Colonic mucosa (tissue), 4 donors: ENCODE measurements at regions not wholly inside any gene's neighbourhood (a gene's known extent, or its start where the extent isn't known, plus 50 kb on each side); places are given as distances from the start of the nearest gene placed in this dataset.

Experiments used
- DNase-seq: peaks from one replicate; pipeline ENCODE4 v3.0.0-alpha.2; 2020
- H3K27ac ChIP-seq: fragments of 200-600 bp; one replicate; pipeline ENCODE4 v1.8.0; 2021
- H3K27me3 ChIP-seq: fragments of 200-600 bp; one replicate; pipeline ENCODE4 v1.8.0; 2021
- H3K36me3 ChIP-seq: fragments of 200-600 bp; one replicate; pipeline ENCODE4 v1.8.0; 2021
- H3K4me1 ChIP-seq: fragments of 200-600 bp; one replicate; pipeline ENCODE4 v1.8.0; 2021; ENCODE audit warnings: mild to moderate bottlenecking
- H3K4me3 ChIP-seq: fragments of 200-600 bp; one replicate; pipeline ENCODE4 v1.8.0; 2021
- H3K9ac ChIP-seq, 2 donors: one replicate each; pipeline ENCODE4 v1.7.0; 2013; ENCODE audit warnings: control low read depth in 2 of 2, low read depth in 2 of 2, low read length in 2 of 2
- H3K9me3 ChIP-seq: fragments of 200-600 bp; one replicate; pipeline ENCODE4 v1.8.0; 2021
- intact Hi-C: fragments of 100-400 bp; cut with DNase I; formaldehyde crosslinking; loops from one replicate; pipeline ENCODE4 v1.14.1; 2022
- TF ChIP-seq, protein P1 (sequence below): fragments of 200-600 bp; IDR thresholded peaks from one replicate; pipeline ENCODE4 v1.8.0; 2022; ENCODE audit warnings: antibody characterized with exemption, mild to moderate bottlenecking
- donor health status: healthy.
- donor health status: DM: no; HTN: no; CAD: no.
- donor health status: DM: no; HTN: no; CAD: no.

DNA sequence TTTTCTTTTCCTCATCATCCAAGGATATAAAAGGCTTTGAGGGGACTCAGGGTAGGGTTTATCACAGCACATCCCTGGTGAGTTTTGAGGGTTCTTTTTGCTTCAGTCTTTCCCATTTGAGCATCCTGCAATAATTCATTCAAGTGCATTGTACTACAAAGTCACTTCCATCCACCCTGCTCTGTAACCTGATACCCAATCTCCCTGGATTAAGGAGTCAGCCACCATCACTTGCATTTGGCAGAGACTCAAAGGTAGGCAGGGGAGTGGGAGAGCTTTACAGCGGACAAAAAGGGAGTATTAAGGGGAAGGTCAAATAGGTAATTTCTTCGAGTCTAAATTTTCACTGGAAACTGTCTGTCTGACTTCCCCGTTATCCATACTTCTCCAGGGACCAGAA is 216.1 kb upstream of the TMTC4 start:
- Histone ChIP-seq H3K27me3 (no peaks in the 10 kb centered on the region), H3K9me3 (no peaks in the 10 kb centered on the region), H3K4me1 (no peaks in the 10 kb centered on the region), H3K4me3 (no peak overlapping the region), H3K9ac (no peak overlapping the region), H3K36me3 (no peaks in the 10 kb centered on the region), H3K27ac (no peak overlapping the region)
- DNase-seq, result no peak
- intact Hi-C loops, result no loop called here
- TF ChIP-seq, protein P1, sequence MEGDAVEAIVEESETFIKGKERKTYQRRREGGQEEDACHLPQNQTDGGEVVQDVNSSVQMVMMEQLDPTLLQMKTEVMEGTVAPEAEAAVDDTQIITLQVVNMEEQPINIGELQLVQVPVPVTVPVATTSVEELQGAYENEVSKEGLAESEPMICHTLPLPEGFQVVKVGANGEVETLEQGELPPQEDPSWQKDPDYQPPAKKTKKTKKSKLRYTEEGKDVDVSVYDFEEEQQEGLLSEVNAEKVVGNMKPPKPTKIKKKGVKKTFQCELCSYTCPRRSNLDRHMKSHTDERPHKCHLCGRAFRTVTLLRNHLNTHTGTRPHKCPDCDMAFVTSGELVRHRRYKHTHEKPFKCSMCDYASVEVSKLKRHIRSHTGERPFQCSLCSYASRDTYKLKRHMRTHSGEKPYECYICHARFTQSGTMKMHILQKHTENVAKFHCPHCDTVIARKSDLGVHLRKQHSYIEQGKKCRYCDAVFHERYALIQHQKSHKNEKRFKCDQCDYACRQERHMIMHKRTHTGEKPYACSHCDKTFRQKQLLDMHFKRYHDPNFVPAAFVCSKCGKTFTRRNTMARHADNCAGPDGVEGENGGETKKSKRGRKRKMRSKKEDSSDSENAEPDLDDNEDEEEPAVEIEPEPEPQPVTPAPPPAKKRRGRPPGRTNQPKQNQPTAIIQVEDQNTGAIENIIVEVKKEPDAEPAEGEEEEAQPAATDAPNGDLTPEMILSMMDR, result no peak

DNA sequence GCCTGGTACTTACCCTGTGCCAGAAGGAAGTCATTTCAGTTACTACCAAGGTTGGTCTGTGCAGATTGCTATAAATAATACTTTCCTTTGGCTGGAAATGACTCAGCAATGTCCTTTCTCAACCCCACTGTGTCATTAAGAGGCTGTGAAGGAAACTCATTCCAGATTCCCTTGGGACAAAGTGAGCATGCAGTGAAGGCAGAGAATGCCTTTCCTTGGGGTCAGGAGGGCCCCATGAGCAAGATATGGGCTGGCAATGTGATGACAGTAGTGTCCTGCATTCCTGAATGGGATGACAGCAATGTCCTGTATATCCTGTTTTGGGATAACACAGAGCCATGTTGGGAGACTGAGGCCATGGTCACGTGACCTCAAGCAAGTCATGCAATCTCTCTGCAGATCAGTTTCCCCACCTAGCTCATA is 213.1 kb upstream of the TMTC4 start:
- H3K27me3 ChIP-seq, result no peaks in the 10 kb centered on the region
- no peaks in the 10 kb centered on the region for H3K36me3 ChIP-seq
- H3K9me3 ChIP-seq, result no peaks in the 10 kb centered on the region
- no peaks in the 10 kb centered on the region for H3K4me1 ChIP-seq
- no peak overlapping the region for H3K9ac ChIP-seq
- intact Hi-C loops, result no loop called here
- DNase-seq, result no peak
- no peak overlapping the region for H3K4me3 ChIP-seq
- TF ChIP-seq, protein P1, result no peak
- no peak overlapping the region for H3K27ac ChIP-seq

DNA sequence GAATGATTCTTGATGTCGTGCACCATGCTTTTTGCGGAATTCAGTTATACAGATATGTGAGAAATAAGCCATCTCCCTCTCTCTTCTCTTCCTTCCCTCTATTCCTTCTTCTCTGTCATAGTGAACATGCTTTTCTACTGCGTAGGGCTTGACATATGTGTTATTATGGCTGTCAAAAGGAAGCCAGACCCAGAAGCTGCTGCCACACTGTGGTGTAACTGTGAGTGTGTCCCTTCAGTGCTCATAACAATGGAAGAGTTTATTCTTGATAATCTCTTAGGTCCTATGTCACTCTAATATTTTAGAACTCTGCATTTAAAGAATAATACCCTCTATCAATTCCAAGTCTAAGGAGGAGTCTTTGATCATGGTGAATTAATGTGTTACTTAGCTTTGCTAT is 208.9 kb upstream of the TMTC4 start:
- H3K4me3 ChIP-seq, result no peak overlapping the region
- no peaks in the 10 kb centered on the region for H3K9me3 ChIP-seq
- no peaks in the 10 kb centered on the region for H3K27me3 ChIP-seq
- no peak for DNase-seq
- H3K27ac ChIP-seq, result no peak overlapping the region
- intact Hi-C loops, result no loop called here
- H3K36me3 ChIP-seq, result no peaks in the 10 kb centered on the region
- H3K4me1 ChIP-seq, result no peaks in the 10 kb centered on the region
- TF ChIP-seq, protein P1, result no peak
- no peak overlapping the region for H3K9ac ChIP-seq

DNA sequence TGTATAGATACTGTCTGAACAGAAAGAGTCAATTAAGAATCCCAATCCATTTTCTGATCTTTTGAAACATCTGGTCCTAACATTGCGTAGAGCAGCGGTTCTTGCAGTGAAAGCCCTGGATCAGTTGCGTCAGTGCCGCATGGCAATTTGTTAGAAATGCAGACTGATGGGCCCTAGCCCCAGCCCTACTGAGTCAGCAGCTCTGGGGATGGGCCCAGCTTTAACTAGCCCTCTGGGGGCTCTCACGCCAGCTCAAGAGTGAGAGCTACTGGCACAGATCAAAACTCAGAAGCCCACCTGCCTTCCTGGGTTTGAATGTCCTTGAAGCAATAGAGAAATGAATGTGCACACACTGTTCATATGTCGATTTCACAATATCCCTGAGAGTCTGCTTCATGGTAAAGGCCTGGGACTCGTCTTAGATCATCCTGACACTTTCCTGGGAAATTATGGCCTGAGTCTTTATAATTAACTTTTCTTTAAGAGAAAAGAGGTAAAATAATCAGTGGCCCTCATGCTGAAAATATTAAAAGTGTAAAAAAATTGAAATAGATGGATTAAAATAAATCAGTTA is 206.8 kb upstream of the TMTC4 start:
- TF ChIP-seq, protein P1, result no peak
- DNase-seq, result no peak
- Histone ChIP-seq H3K27me3 (no peaks in the 10 kb centered on the region), H3K9ac (no peak overlapping the region), H3K4me1 (no peaks in the 10 kb centered on the region), H3K9me3 (no peaks in the 10 kb centered on the region), H3K36me3 (no peaks in the 10 kb centered on the region), H3K27ac (no peak overlapping the region), H3K4me3 (no peak overlapping the region)
- intact Hi-C loops, result no loop called here

DNA sequence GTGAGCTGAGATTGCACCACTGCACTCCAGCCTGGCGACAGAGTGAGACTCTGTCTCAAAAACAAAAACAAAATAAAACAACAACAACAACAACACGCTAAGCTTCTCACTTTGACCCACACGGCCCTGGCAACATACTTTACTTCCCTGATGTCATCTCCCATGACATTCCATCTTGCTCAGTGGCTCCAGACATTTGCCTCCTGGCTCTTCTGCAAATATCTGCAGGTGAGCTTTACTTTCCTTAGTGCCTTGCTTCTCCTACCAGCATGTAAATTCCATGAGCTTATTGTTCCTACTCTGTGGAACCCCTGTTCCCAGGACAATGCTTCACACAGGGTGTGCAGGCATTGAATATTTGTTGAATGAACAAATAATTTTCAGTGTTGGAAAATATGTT is 205.6 kb upstream of the TMTC4 start:
- TF ChIP-seq, protein P1, result no peak
- Histone ChIP-seq H3K36me3 (no peaks in the 10 kb centered on the region), H3K9me3 (no peaks in the 10 kb centered on the region), H3K27me3 (no peaks in the 10 kb centered on the region), H3K4me3 (no peak overlapping the region), H3K9ac (no peak overlapping the region), H3K27ac (no peak overlapping the region), H3K4me1 (no peaks in the 10 kb centered on the region)
- intact Hi-C loops, result no loop called here
- DNase-seq, result no peak
